ENCODE measurements at regions not wholly inside any gene's neighbourhood (a gene's known extent, or its start where the extent isn't known, plus 50 kb on each side); places are given as distances from the start of the nearest gene placed in this dataset.

- Histone ChIP-seq H3K27me3 (ENCODE audit: insufficient read depth) (no peaks in the 10 kb centered on the region), H3K9ac (no peak overlapping the region), H3K4me3 (ENCODE audit: low read depth in 2 of 2, low read length in 1 of 2) (no peak overlapping the region), H3K9me3 (no peaks in the 10 kb centered on the region), H3K36me3 (replicated peaks in 1 of 2; ENCODE audit: control insufficient read depth in 1 of 2, insufficient read depth in 2 of 2, low read length in 1 of 2) (no peaks in the 10 kb centered on the region), H3K9me2 (no peaks in the 10 kb centered on the region), H3K79me2 (ENCODE audit: insufficient read depth) (no peaks in the 10 kb centered on the region), H3K4me2 (no peak overlapping the region), H2AFZ (ENCODE audit: low read depth) (no peak overlapping the region), H3F3A (replicated peaks; ENCODE audit: insufficient read depth) (no peaks in the 10 kb centered on the region), H3K4me1 (ENCODE audit: control insufficient read depth in 1 of 2, insufficient read depth in 2 of 2, low read depth in 1 of 2, low read length in 1 of 2) (no peaks in the 10 kb centered on the region), H3K27ac (ENCODE audit: low read depth in 2 of 2, low read length in 1 of 2) (no peak overlapping the region), H4K20me1 (ENCODE audit: insufficient read depth) (no peaks in the 10 kb centered on the region)
- TF ChIP-seq SIN3A (IDR thresholded peaks at IDR 0.05; ENCODE audit: borderline replicate concordance, low read depth, low read length) (no peak), MXI1 (IDR thresholded peaks at IDR 0.05; ENCODE audit: low read depth, low read length) (no peak), RAD21 (IDR thresholded peaks at IDR 0.05; ENCODE audit: low read length) (no peak), NRF1 (IDR thresholded peaks at IDR 0.05; ENCODE audit: low read depth, low read length) (no peak), NFIC (IDR thresholded peaks at IDR 0.05; ENCODE audit: borderline replicate concordance) (no peak), FOXJ3 (CRISPR knock-in tag; IDR thresholded peaks at IDR 0.05) (no peak), POLR2AphosphoS5 (IDR thresholded peaks at IDR 0.05; ENCODE audit: low read depth, low read length) (no peak), CHD2 (IDR thresholded peaks at IDR 0.05; ENCODE audit: low read length, partially characterized antibody) (no peak), SMC3 (IDR thresholded peaks at IDR 0.05; ENCODE audit: low read depth, low read length) (no peak)
- CTCF ChIA-PET, result no interaction called here
- whole genome bisulfite sequencing (ENCODE audit: low lambda C conversion rate), result 6% methylated on average over 1 of the region's 1 CpG
- DNase-seq, result no peak
- POLR2A ChIA-PET, result no interaction called here
These were observed 69.2 kb upstream of the DYNAP start for GRCh38 chr18:54521846-54522245.

GRCh38 chr18:54528942-54529376 is 62.1 kb upstream of the DYNAP start:
- DNase-seq, result no peak
- H4K20me1 ChIP-seq (ENCODE audit: insufficient read depth), result no peaks in the 10 kb centered on the region
- no peaks in the 10 kb centered on the region for H3K9me3 ChIP-seq
- 14% methylated on average over 1 of the region's 1 CpG for WGBS (ENCODE audit: low lambda C conversion rate)
- H3K4me2 ChIP-seq, result no peak overlapping the region
- H3K4me1 ChIP-seq (ENCODE audit: control insufficient read depth in 1 of 2, insufficient read depth in 2 of 2, low read depth in 1 of 2, low read length in 1 of 2), result no peaks in the 10 kb centered on the region
- no peaks in the 10 kb centered on the region for H3K36me3 ChIP-seq (replicated peaks in 1 of 2; ENCODE audit: control insufficient read depth in 1 of 2, insufficient read depth in 2 of 2, low read length in 1 of 2)
- H2AFZ ChIP-seq (ENCODE audit: low read depth), result no peak overlapping the region
- H3K79me2 ChIP-seq (ENCODE audit: insufficient read depth), result no peaks in the 10 kb centered on the region
- TF ChIP-seq EP300 (IDR thresholded peaks at IDR 0.05; ENCODE audit: borderline replicate concordance in 1 of 2, low read depth in 1 of 2, low read length in 1 of 2) (no peak), ELF1 (IDR thresholded peaks at IDR 0.05) (no peak), YY1 (IDR thresholded peaks at IDR 0.05; ENCODE audit: low read depth) (no peak)
- H3K27me3 ChIP-seq (ENCODE audit: insufficient read depth), result no peaks in the 10 kb centered on the region
- H3K27ac ChIP-seq (ENCODE audit: low read depth in 2 of 2, low read length in 1 of 2), result no peak overlapping the region
- no peak overlapping the region for H3K9ac ChIP-seq
- H3K4me3 ChIP-seq (ENCODE audit: low read depth in 2 of 2, low read length in 1 of 2), result no peak overlapping the region
- H3F3A ChIP-seq (replicated peaks; ENCODE audit: insufficient read depth), result no peaks in the 10 kb centered on the region
- POLR2A ChIA-PET, result no interaction called here
- no peaks in the 10 kb centered on the region for H3K9me2 ChIP-seq
- CTCF ChIA-PET, result no interaction called here

DNA sequence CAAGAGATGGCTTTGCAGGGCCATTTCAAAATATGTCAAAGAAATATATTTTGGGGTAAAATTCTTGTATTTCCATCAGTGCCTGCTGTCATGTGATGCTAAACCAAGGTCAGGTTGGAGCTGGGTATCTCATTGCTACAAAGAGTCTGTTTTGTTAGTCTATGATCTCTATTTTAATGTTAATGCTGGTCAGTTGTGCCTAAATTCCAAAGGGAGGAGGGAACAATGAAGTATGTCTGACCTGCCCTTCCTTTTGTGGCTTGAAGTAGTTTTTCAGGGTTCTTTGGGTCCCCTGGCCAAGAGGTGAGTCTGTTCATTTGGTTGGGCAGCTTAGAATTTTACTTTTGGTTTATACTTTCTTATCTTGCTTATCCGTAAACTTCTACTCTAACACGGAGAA is 61.6 kb upstream of the DYNAP start:
- WGBS (ENCODE audit: low lambda C conversion rate), result 47% methylated on average over 2 of the region's 2 CpGs
- H3K9ac ChIP-seq, result no peak overlapping the region
- H3K79me2 ChIP-seq (ENCODE audit: insufficient read depth), result no peaks in the 10 kb centered on the region
- H4K20me1 ChIP-seq (ENCODE audit: insufficient read depth), result no peaks in the 10 kb centered on the region
- H3K4me3 ChIP-seq (ENCODE audit: low read depth in 2 of 2, low read length in 1 of 2), result no peak overlapping the region
- DNase-seq, result no peak
- no peaks in the 10 kb centered on the region for H3K4me1 ChIP-seq (ENCODE audit: control insufficient read depth in 1 of 2, insufficient read depth in 2 of 2, low read depth in 1 of 2, low read length in 1 of 2)
- no peak overlapping the region for H3K4me2 ChIP-seq
- H3K9me2 ChIP-seq, result no peaks in the 10 kb centered on the region
- H3K9me3 ChIP-seq, result no peaks in the 10 kb centered on the region
- no peaks in the 10 kb centered on the region for H3K36me3 ChIP-seq (replicated peaks in 1 of 2; ENCODE audit: control insufficient read depth in 1 of 2, insufficient read depth in 2 of 2, low read length in 1 of 2)
- no peaks in the 10 kb centered on the region for H3K27me3 ChIP-seq (ENCODE audit: insufficient read depth)
- no peaks in the 10 kb centered on the region for H3F3A ChIP-seq (replicated peaks; ENCODE audit: insufficient read depth)
- no peak for TF ChIP-seq CTCF (IDR thresholded peaks at IDR 0.05)
- no peak for TF ChIP-seq EZH2phosphoT487 (IDR thresholded peaks at IDR 0.05; ENCODE audit: borderline replicate concordance, low read depth)
- TF ChIP-seq RFX5 (IDR thresholded peaks at IDR 0.05; ENCODE audit: low read length), result no peak
- ChIA-PET POLR2A (no interaction called here), CTCF (no interaction called here)
- H3K27ac ChIP-seq (ENCODE audit: low read depth in 2 of 2, low read length in 1 of 2), result no peak overlapping the region
- H2AFZ ChIP-seq (ENCODE audit: low read depth), result no peak overlapping the region

Measured in SK-N-SH (cell line).